ENCODE measurements at regions not wholly inside any gene's neighbourhood (a gene's known extent, or its start where the extent isn't known, plus 50 kb on each side); places are given as distances from the start of the nearest gene placed in this dataset.
"Not testable (repeated sequence)": the region's sequence is repeated elsewhere in the genome, so short reads cannot be mapped to it uniquely, and the experiment has no call there.

GRCh38 chr5:68049053-68049713 is 166.4 kb upstream of the PIK3R1 start (continued):
- TF ChIP-seq ATF3 (IDR thresholded peaks at IDR 0.05) = no peak

GRCh38 chr5:68048516-68048915 is 167.0 kb upstream of the PIK3R1 start:
- no peaks in the 10 kb centered on the region for H3K9me3 ChIP-seq (ENCODE audit: control insufficient read depth in 4 of 4, low read length in 3 of 4)
- TF ChIP-seq RXRA (IDR thresholded peaks at IDR 0.05) (no peak), ATF3 (IDR thresholded peaks at IDR 0.05) (no peak), RAD21 (IDR thresholded peaks at IDR 0.05) (no peak), HNF4G (IDR thresholded peaks at IDR 0.05) (no peak), FOXA2 (IDR thresholded peaks at IDR 0.05) (no peak), GABPA (IDR thresholded peaks at IDR 0.05 in 1 of 2, conservative IDR thresholded peaks at IDR 0.05 in 1 of 2) (no peak), NR2F2 (IDR thresholded peaks at IDR 0.05) (no peak), FOXA1 (IDR thresholded peaks at IDR 0.05) (no peak), REST (IDR thresholded peaks at IDR 0.05) (no peak), ZBTB33 (IDR thresholded peaks at IDR 0.05) (no peak), YY1 (IDR thresholded peaks at IDR 0.05) (no peak), CTCF (IDR thresholded peaks at IDR 0.05; ENCODE audit: low read depth, low read length, missing input control) (no peak), HNF4A (conservative IDR thresholded peaks at IDR 0.05) (no peak), MAX (IDR thresholded peaks at IDR 0.05) (no peak), EGR1 (IDR thresholded peaks at IDR 0.05; ENCODE audit: low read depth in 2 of 2) (no peak), SP1 (IDR thresholded peaks at IDR 0.05) (no peak)
- no peaks in the 10 kb centered on the region for H3K36me3 ChIP-seq (ENCODE audit: control insufficient read depth in 4 of 4, insufficient read depth in 3 of 4, low read depth in 1 of 4, low read length in 3 of 4)
- no peak overlapping the region for H3K27ac ChIP-seq (ENCODE audit: low read depth in 1 of 2, low read length in 2 of 2)
- DNase-seq (ENCODE audit: low spot score) = no peak
- peaks cover 0 to 9% (median 1%) of the 10 kb centered on the region in 4 donors for H3K4me1 ChIP-seq (ENCODE audit: control insufficient read depth in 4 of 4, insufficient read depth in 4 of 4, low read length in 3 of 4)
- 94% methylated on average over 3 of the region's 3 CpGs for WGBS
- no peak overlapping the region for H3K9ac ChIP-seq (ENCODE audit: low read depth in 1 of 2, low read length in 2 of 2)
- H3K4me3 ChIP-seq (ENCODE audit: low read depth in 1 of 3, low read length in 3 of 3) = no peak overlapping the region
- no peaks in the 10 kb centered on the region for H3K27me3 ChIP-seq (ENCODE audit: control insufficient read depth in 4 of 4, insufficient read depth in 4 of 4, low read length in 3 of 4)

GRCh38 chr5:68048054-68048453 is 167.5 kb upstream of the PIK3R1 start:
- not testable (repeated sequence) for H3K9me3 ChIP-seq (ENCODE audit: control insufficient read depth in 4 of 4, low read length in 3 of 4); H3K36me3 ChIP-seq (ENCODE audit: control insufficient read depth in 4 of 4, insufficient read depth in 3 of 4, low read depth in 1 of 4, low read length in 3 of 4); DNase-seq (ENCODE audit: low spot score); H3K27ac ChIP-seq (ENCODE audit: low read depth in 1 of 2, low read length in 2 of 2); H3K27me3 ChIP-seq (ENCODE audit: control insufficient read depth in 4 of 4, insufficient read depth in 4 of 4, low read length in 3 of 4); H3K4me1 ChIP-seq (ENCODE audit: control insufficient read depth in 4 of 4, insufficient read depth in 4 of 4, low read length in 3 of 4); H3K4me3 ChIP-seq (ENCODE audit: low read depth in 1 of 3, low read length in 3 of 3); H3K9ac ChIP-seq (ENCODE audit: low read depth in 1 of 2, low read length in 2 of 2)
- WGBS = 95% methylated on average over 5 of the region's 5 CpGs

Measured in liver (tissue), 8 donors.